HG02798 (cell line): ENCODE measurements at regions not wholly inside any gene's neighbourhood (a gene's known extent, or its start where the extent isn't known, plus 50 kb on each side); places are given as distances from the start of the nearest gene placed in this dataset.
"Not testable (repeated sequence)": the region's sequence is repeated elsewhere in the genome, so short reads cannot be mapped to it uniquely, and the experiment has no call there.

Source experiments
- ATAC-seq: cut with Tn5 transposase; IDR thresholded peaks from one replicate; pipeline ENCODE4 v1.9.1; 2021; ENCODE audit warnings: mild to moderate bottlenecking; ENCODE audit not compliant: unreplicated experiment, poor library complexity

DNA sequence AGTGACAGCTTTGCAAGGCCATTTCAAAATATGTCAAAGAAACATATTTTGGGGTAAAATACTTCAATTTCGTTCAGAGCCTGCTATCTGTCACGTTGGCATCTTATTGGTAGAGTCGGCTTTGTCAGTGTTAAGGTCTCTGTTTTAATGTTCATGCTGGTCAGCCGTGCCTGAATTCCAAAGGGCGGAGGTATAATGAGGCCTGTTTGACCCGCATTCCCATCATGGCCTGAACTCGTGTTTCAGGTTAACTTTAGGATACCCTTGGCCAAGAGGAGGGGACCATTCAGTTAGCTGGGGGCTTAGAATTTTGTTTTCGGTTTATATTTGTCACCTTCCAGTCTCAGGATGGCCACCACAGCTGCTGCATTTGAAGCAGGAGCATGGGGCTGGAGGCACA, 236.4 kb downstream of the NFATC2 start:
- ATAC-seq = no peak

DNA sequence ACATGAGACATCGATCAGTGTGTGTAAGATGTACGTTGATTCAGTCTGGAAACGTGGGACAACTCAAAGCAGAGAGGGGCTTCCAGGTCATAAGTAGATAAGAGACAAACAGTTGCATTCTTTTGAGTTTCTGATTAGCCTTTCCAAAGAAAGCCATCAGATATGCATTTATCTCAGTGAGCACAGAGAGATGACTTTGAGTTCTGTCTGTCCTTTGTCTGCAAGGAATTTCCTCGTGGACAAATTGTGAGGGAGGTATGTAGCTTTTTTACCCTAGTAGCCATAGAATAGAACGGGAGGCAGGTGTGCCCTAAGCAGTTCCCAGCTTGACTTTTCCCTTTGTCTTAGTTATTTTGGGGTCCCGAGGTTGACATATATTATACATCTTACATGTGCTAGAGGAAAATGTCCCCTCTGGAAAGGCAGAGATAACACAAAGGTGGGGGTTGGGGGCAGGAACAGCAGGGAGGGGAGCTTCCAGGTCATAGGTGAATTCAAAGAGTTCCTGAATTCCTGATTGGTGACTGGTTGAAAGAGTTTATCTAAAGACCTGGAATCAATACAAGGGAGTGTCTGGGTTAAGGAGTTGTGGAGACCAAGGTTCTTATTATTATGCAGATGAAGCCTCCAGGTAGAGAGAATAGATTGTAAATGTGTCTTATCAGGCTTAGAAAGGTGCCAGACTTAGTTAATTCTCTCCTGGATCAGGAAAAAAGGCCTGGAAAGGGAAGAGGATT, 237.0 kb downstream of the NFATC2 start:
- ATAC-seq = no peak

DNA sequence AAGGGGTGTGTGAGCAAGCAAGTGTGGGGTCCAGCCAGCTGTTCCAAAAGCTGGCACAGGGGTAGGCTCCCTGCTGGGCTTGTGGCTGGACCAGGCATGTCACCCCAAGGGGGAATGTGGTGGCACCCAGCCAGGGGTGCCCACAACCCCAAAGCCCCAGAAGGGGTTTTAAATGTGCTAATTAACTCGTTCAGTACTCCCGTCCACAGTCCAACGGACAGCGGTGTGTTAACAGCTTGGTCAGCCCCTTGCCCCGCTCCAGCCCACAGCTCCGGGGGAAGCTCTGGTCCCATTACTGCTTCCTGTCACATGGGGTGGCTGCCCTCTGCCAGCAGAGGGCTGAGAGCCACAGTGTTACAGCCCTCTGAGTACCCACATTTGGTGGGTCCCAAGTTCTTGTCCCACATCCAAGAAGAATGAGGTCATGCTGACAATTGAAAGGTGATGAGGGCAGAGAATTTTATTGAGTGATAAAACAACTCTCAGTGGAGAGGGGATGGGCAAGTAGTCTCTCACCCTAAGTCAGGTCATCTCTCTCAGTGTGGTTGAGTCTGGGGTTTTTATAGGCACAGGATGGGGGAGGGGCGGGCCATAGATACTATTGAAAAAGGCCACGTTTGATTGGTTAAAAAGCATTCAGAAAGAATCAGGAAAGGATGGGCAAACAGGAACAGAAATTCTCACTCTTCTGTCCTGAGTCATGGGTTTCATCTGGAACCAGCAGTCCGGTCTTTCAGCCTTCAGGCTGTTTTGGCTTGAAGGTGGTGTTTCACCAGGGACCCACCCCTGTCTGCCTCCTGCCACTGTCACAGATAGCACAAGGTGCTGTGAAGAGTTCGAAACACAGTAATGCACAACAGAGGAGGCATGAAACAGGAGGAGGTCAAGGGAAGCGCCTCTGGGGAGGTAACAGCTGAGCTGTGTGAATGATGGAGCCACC, 238.5 kb downstream of the NFATC2 start:
- no peak for ATAC-seq

DNA sequence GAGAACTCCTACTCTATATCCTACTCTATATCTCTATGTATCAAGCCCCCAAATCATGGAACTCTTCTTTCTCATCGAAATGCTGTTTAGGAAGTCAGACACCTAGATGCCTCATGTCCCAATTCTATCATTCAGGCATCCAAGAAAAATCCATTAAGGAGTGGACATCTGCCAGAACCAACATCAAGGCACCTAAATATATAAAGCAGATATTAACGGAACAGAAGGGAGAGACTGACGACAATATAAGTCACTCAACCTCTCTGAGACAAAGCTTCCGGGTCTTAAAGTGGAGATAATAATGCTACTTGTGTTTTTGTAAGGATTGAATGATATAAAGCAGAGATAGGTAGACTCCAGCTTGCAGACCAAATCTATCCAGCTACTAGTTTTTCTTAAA, 241.5 kb downstream of the NFATC2 start:
- ATAC-seq = no peak

DNA sequence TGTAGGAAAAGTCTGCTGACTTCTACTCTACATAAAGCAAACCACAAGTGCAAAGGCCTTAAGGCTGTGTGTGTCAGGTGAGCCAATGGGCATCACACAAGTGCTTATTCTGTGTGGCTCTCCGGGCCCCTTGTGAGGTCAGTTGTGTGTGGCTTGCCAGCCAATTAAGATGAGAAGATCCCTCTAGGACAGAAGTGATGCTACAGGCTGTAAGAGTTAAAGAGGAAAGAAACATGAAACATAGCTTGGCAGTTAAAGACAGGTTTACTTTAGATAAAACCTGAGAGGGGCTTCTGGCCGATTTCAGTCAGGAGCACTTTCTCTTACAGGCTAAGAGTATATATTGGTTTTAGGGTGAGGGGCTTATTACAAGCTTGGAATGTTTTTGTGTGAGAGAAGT, 242.4 kb downstream of the NFATC2 start:
- no peak for ATAC-seq

DNA sequence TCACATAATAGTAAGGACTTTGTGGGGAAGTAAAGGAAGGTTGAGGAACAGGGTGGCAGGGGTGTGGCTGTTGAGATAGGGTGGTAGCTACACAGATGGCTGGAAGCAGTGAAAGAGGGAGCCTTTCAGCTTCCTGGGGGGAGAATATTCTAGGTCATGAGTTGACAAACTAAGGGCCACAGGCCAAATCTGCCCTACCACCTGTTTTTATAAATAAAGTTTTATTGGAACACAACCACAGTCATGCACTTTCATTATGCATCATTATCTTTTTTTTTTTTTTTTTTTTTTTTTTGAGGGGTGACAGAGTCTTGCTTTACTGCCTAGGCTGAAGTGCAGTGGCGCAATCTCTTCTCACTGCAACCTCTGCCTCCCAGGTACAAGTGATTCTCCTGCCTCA, 243.1 kb downstream of the NFATC2 start:
- no peak for ATAC-seq

DNA sequence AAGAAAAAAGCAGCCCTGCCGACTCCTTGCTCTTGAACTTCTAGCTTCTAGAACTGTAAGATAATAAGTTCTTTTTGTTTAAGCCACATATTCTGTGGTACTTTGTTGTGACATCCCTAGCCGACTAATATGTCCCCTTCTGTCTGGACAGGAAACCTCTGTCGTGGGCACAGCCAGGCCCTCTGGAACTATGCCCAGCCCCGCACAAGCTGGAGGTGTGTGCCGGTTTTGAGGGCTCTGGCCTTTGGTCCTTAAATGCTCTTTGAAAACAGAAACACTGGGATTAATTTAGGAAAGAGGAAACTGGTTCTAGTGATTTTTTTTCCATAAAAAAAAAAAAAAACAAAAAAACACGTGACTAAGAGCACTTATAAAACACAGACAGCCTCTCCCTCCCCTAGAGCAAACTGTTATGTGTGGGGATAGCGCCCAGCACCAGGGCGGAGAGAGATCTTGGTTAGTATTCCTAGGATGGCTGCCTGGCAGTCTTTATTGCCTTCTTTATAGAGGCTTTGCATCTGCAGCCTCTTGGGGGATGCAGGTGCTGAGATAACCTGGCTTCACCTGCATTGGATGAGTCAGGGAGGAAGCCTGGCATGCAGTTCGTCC, 244.3 kb downstream of the NFATC2 start:
- no peak for ATAC-seq

DNA sequence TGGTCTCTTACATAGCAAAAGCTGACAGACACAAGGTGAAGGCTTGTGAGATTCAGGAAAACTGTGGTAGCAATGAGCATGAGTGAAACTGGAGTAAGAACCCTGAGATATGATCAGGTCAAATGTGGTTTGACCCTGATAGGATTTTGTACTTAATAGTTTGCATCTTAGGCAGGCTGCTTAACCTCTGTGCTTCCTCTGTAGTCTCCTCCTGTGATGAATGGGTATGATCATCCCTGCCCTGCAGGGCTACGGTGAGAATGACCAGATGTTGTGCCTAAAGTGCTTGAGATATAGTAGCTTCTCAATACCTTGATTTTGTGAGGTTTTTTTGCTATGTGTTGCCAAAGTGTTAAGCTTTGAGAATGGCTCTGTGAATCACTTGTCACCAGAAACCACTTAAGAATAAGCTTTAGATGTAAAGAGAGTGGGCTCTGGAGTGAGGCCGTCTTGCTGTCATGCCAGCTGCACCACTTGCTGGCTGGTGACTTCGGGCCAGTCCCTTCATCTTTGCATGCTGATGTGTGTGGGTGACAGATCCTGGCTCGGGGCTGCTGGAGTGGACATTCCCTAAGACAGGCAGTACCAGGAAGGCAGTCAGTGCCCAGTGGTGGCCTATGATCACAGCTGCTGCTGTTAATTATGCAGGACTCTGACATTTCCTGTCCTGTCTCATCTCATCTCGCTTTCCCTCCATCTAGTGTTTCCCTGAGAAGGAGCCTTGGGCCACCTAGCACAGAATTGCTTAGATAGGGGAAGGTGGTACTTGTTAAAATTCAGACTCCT, 254.7 kb downstream of the NFATC2 start:
- ATAC-seq = no peak

DNA sequence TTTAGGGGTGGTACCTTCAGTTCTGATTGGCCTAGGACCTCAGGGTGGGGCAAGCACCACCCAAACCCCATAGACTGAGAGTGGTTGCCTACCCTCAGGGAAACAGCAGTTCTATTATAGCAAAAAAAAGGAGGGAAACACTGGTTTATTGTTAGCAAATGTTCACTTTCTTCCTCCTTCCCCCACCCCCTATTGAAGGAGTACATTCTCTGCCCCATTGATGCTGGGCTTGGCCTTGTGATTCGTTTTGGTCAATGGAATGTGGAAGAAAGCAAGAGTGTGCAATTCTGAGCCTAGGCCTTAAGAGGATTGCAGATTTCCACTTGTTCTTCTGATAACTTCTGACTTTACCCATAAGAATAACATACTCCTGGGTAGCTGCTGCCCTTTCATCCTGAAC, 255.8 kb downstream of the NFATC2 start:
- ATAC-seq = no peak

DNA sequence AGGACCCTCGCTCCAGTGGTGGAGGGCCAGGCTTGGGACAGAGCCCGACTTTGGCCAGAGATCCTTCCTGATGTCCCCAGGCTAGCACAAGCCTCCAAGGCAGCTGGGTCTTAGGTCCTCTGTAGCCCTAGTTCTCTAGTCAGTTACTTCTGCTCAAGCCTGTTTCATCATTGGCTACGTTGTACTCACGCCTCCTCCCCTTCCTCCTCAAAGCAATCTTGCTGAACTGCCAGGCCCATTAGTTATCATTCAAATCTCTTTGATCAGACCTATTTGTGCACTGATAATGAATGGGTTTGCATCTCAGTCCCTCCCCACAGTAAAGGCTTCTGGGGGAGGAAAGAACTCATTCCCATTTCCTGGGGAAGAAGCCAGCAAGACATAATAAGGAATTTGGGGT, 256.8 kb downstream of the NFATC2 start:
- ATAC-seq = no peak

DNA sequence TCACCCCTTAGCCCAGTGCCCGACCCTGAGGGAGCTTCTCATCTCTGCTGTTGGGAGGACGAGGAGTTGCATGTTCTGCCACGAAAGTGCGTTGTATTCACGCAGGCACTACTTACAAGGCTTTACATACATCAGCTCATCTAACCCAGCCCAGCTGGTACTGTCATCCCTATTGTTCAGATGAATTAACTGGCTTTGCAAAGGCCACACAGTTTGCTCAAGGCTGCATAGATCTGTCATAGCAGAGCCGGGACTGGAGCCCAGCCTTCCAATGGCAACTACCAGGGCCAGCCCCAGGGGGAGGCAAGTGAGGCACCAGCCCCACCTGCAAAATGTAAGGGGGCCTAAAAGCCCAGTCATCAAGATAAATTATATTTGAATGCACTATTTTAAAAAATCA, 257.6 kb downstream of the NFATC2 start:
- no peak for ATAC-seq

DNA sequence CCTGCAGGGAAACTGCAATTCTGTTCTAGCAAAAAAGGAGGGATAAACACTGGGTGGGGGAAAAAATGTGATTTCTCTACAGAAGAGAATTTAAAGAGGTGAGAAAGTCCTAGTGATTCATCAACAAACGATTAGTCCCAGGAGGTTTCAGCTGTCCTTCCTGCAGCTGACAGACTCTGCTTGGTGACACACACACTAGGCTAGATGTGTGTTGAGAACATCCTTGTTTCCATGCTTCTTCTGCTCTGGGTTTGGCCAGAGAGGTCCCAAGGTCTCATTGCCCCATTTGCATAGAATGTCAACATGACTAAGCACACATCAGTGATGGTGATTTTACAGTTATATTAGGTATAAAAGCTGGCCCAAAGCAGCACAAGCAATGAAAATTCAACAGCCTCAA, 258.3 kb downstream of the NFATC2 start:
- ATAC-seq = no peak

DNA sequence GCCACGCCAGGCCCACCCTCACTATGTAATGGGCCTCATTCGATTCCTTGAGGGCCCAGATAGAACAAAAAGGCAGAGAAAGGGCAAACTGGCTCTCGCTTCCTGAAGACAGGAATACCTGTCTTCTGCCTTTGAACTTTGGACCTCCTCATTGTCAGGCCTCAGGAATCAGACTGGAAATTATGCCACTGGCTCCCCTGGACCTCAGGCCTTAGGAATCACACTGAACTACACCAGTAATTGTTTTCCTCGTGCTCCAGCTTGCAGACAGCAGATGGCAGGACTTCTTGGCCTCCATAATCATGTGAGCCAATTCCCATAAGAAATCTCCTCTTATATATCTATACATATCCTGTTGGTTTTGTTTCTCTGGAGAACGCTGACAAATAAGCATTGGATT, 258.6 kb upstream of the KCNG1 start:
- no peak for ATAC-seq

DNA sequence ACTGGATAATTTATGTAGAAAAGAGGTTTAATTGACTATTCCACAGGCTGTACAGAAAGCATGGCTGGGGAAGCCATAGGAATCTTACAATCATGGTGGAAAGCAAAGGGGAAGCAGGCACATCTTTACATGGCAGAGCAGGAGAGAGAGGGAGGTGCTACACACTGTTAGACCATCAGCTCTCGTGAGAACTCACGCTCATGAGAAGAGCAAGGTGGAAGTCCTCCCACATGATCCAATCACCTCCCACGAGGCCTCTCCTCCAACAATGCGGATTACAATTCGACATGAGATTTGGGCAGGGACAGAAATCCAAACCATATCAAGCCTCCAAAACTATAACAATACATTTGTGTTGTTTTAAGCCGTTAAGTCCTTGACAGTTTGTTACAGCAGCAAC, 257.1 kb upstream of the KCNG1 start:
- no peak for ATAC-seq

DNA sequence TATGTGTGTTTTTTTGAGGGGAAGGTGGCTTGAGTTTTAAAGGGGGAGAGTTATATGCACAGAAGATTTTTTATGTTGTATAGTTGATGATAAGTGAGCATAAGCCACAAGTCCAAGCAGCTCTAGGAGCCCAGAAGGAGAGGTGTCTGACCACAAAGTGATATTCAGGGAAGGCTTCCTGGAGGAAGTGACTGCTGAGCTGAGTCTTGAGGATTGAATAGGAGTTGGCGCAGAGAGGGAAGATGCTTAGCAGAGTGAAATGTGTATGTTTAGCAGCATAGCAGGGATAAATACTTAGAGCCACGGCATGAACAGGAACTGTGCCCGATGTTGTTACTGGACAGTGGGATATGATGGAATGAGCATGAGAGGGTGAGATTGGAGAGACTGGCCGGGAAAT, 255.1 kb upstream of the KCNG1 start:
- ATAC-seq = no peak

DNA sequence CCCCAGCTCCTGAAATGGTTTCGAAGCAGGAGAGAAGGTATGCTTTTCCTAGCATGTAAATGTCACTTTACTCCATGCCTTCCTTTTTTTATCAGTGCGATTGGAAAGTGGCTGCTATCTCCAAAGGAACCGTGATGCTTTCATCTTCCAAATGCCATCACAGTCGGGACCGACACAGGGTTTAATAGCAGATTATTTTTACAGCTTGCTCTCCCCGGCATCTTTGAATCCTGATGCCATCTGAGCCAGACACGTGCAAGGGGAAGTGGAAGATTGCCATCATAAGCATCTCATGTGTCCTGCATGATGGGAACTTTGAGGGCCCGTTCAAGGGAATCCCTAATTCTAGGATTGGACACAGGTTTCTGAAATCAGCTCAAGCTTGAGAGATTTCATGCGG, 253.4 kb upstream of the KCNG1 start:
- no peak for ATAC-seq

DNA sequence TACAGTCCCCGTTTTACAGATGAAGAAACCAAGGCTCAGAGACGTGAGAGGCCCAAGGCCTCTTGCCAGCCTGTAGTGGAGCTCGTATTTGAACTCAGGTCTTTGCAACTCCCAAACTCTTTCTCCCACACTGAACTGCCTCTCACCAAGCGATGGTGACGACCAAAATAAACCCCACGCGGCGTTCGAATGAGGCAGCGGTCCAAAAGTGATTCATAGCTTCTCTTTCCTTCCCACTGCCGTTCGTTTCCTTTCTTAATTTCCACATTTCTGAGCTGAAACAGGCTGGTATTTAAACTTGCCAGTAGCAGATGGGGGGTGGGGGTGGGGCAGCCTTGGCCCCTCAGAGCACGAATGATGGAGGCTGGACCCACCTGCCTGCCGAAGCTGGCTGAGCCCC, 252.9 kb upstream of the KCNG1 start:
- ATAC-seq = no peak

DNA sequence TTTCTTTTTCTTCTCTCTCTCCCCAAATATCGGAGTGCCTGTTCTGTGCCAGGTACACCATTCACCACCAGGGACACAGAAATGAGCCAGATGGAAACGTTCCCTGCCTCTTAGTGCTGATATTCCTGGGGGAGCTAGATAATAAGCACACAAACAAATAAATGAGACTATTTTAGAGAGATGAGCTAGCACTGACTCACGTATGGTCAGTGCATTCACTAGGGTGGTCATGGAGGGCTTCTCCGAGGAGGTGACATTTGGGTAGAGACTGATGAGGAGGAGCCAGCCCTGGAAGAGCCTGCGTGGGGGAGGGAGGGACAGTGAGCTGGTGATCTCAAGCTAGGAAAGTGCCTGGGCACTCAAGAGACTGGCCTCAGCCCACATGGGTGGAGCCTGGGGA, 252.3 kb upstream of the KCNG1 start:
- no peak for ATAC-seq

DNA sequence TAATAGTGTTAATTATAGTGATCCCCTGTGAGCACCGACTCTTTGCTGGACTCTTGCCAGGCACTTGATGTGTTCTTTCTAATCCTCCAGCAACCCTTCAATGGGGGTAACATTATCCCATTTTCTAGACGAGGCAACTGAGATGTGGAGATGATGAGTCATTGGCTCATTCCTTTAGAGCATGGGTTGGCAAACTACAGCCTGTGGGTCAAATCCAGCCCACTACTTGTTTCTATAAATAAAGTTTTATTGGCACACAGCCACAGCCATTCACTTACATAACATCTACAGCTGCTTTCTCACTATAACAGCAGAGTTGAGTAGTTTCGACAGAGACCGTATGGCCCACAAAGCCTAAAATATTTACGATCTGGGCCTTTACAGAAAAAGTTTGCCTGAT, 249.5 kb upstream of the KCNG1 start:
- ATAC-seq = no peak

DNA sequence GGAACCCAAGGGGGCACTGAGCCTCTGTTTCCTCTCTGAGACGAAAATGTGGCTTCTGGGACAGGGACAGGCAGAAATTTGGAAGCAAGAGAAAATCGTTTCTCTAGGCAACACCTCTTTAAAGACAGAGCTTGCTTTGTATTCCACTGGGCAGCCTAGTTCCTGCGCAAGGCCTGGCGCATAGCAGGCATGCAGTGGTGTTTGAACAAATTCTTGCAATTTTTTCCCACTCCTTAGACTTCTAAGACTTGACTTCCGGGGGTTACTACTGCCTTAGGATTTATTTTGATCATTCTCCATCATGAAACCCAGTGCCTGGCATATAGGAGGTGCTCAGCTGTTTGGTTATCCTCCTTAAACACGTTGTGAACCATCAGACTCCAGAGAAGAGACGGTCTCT, 249.0 kb upstream of the KCNG1 start:
- ATAC-seq = no peak

DNA sequence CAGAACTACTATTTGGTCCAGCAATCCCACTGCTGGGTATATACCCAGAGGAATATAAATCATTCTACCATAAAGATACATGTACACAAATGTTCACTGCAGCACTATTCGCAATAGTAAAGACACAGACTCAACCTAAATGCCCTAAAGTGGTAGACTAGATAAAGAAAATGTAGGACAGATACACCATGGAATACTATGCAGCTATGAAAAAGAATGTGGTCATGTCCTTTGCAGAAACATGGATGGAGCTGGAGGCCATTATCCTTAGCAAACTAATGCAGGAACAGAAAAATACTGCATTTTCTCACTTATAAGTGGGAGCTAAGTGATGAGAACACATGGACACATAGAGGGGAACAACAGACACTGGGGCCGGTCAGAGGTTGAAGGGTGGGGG, 248.4 kb upstream of the KCNG1 start:
- ATAC-seq = not testable (repeated sequence)
